ENCODE measurements at regions not wholly inside any gene's neighbourhood (a gene's known extent, or its start where the extent isn't known, plus 50 kb on each side); places are given as distances from the start of the nearest gene placed in this dataset.

DNA sequence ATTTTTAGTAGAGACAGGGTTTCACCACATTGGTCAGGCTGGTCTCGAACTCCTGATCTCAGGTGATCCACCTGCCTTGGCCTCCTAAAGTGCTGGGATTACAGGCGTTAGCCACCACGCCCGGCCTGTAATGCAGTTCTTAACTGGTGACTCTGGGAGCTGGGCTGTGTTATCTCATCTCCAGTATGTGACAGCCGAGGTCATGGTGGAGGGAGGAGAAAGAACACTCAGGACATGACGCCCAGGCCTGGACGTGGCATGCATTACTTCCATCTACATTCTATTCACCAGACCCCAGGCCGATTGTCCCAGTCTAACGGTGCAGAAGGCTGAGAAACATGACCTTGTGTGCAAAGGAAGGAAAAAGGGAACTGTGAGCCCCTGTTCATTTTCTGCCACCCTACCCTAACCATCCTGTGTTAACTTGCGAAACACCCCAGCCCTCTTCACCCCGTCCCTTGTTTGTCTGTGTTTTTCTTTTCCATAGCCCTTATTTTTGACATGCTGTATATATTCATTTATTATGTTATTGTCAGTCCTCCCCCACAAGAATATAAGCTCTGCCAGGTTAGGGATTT is 88.1 kb upstream of the ASAP2 start:
- no peak for DNase-seq (ENCODE audit: low read depth, low spot score)
- no peak overlapping the region for H3K4me3 Mint-ChIP-seq
- TF ChIP-seq CTCF (conservative IDR thresholded peaks at IDR 0.05) = no peak
- no peaks in the 10 kb centered on the region for H3K36me3 Mint-ChIP-seq (ENCODE audit: low read depth)
- H3K27ac Mint-ChIP-seq (ENCODE audit: unreplicated experiment) = no peak overlapping the region
- no peaks in the 10 kb centered on the region for H3K27me3 Mint-ChIP-seq (ENCODE audit: low read depth)
- H3K9me3 Mint-ChIP-seq = peaks cover 5% of the 10 kb centered on the region
- H3K4me1 Mint-ChIP-seq = no peaks in the 10 kb centered on the region

DNA sequence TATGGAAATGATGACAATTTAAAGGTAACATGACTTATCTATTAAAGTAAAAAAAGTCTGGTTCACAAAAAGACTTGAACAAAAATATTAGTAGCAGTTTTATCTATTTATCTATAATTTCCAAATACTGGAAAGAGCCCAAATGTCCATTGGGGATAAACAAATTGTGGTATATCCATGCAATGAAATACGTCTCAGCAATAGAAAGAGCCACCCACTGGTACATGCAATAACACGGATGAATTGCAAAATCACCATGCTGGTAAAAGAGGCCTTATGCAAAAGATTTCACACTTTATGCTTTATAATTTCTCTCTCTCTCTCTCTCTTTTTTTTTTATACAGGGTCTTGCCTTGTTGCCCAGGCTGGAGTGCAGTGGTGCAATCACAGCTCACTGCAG is 91.4 kb upstream of the ASAP2 start:
- no peaks in the 10 kb centered on the region for H3K36me3 Mint-ChIP-seq (ENCODE audit: low read depth)
- H3K9me3 Mint-ChIP-seq = peaks cover 2% of the 10 kb centered on the region
- DNase-seq (ENCODE audit: low read depth, low spot score) = no peak
- TF ChIP-seq CTCF (conservative IDR thresholded peaks at IDR 0.05) = no peak
- no peak overlapping the region for H3K27ac Mint-ChIP-seq (ENCODE audit: unreplicated experiment)
- no peak overlapping the region for H3K4me3 Mint-ChIP-seq
- H3K4me1 Mint-ChIP-seq = peaks cover 10% of the 10 kb centered on the region
- H3K27me3 Mint-ChIP-seq (ENCODE audit: low read depth) = no peaks in the 10 kb centered on the region

DNA sequence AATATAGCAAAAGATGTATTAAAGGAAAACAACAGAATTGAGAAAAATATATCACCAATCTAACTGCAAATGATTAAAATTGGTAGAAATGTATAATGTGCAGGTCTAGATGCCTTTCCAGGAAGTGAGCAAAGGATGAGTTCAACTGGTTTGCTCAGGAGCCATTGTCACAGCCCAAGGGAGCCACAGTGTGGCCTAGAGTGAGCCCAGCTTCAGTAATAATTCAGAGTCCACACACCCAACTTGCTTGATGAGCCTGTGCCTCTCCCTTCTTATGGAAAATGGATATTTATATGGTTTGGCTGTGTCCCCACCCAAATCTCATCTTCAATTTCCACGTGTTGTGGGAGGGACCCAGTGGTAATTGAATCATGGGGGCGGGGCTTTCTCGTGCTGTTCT is 92.2 kb upstream of the ASAP2 start:
- no peak overlapping the region for H3K27ac Mint-ChIP-seq (ENCODE audit: unreplicated experiment)
- H3K4me3 Mint-ChIP-seq = no peak overlapping the region
- DNase-seq (ENCODE audit: low read depth, low spot score) = no peak
- no peaks in the 10 kb centered on the region for H3K36me3 Mint-ChIP-seq (ENCODE audit: low read depth)
- TF ChIP-seq CTCF (conservative IDR thresholded peaks at IDR 0.05) = no peak
- H3K9me3 Mint-ChIP-seq = peaks cover 2% of the 10 kb centered on the region
- no peaks in the 10 kb centered on the region for H3K27me3 Mint-ChIP-seq (ENCODE audit: low read depth)
- H3K4me1 Mint-ChIP-seq = peaks cover 10% of the 10 kb centered on the region

DNA sequence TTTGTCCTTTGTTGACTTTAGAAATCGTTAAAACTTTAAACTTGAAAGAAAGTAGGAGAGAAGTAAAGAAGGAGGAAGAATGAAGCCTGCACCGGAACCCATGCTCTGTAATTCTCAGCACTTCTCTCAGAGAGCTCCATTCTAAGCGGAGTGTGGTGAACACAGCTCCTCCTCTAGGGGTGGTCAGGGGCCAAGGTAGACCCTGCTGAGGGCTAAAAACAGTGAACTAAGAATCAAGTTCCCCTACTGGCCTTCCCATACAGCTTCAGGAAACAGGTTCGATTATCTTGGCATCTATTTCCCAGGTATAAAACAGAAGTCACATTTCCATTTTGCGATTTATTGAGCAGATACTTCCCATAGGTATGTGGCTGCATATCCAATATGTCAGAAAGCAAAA is 92.7 kb upstream of the ASAP2 start:
- Mint-ChIP-seq H3K27me3 (ENCODE audit: low read depth) (no peaks in the 10 kb centered on the region), H3K9me3 (peaks cover 2% of the 10 kb centered on the region), H3K4me3 (no peak overlapping the region), H3K36me3 (ENCODE audit: low read depth) (no peaks in the 10 kb centered on the region), H3K27ac (ENCODE audit: unreplicated experiment) (no peak overlapping the region), H3K4me1 (peaks cover 10% of the 10 kb centered on the region)
- no peak for TF ChIP-seq CTCF (conservative IDR thresholded peaks at IDR 0.05)
- no peak for DNase-seq (ENCODE audit: low read depth, low spot score)

GRCh38 chr2:9113262-9113661 is 93.3 kb upstream of the ASAP2 start:
- peaks cover 13% of the 10 kb centered on the region for H3K4me1 Mint-ChIP-seq
- no peaks in the 10 kb centered on the region for H3K36me3 Mint-ChIP-seq (ENCODE audit: low read depth)
- TF ChIP-seq CTCF (conservative IDR thresholded peaks at IDR 0.05) = no peak
- peaks cover 2% of the 10 kb centered on the region for H3K9me3 Mint-ChIP-seq
- DNase-seq (ENCODE audit: low read depth, low spot score) = no peak
- H3K27ac Mint-ChIP-seq (ENCODE audit: unreplicated experiment) = no peak overlapping the region
- H3K27me3 Mint-ChIP-seq (ENCODE audit: low read depth) = no peaks in the 10 kb centered on the region
- no peak overlapping the region for H3K4me3 Mint-ChIP-seq

Measured in neural crest cell (in vitro differentiated cells).